ENCODE measurements at regions not wholly inside any gene's neighbourhood (a gene's known extent, or its start where the extent isn't known, plus 50 kb on each side); places are given as distances from the start of the nearest gene placed in this dataset.
A peak's percentile ranks its signal among the peaks of the same experiment; 100 is the strongest.

DNA sequence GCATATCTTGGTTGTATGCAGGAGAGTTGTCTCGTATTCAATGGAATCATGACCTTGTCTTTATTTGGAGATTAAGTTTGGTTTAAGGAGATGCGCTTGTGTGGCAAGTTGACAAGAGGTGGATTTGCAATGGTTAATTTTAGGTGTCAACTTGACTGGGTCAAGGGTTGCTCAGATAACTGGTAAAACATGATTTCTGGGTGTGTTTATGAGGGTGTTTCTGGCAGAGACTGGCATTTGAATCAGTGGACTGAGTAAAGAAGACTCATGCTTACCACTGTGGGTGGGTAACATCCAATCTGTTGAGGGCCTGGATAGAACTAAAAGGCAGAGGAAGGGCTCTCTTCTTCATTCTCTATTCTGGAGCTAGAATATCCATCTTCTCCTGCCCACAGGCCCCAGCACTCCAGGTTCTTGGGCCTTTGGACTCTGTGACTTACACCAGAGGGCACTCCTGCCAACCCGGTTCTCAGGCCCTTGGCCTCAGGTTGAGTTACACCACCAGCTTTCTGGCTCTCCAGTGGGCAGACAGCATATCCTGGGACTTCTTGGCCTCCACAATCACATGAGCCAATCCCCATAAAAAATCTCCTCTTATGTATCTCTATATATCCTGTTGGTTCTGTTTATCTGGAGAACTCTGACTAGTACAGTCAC is 141.5 kb upstream of the ARID2 start:
- TF ChIP-seq, protein P1, sequence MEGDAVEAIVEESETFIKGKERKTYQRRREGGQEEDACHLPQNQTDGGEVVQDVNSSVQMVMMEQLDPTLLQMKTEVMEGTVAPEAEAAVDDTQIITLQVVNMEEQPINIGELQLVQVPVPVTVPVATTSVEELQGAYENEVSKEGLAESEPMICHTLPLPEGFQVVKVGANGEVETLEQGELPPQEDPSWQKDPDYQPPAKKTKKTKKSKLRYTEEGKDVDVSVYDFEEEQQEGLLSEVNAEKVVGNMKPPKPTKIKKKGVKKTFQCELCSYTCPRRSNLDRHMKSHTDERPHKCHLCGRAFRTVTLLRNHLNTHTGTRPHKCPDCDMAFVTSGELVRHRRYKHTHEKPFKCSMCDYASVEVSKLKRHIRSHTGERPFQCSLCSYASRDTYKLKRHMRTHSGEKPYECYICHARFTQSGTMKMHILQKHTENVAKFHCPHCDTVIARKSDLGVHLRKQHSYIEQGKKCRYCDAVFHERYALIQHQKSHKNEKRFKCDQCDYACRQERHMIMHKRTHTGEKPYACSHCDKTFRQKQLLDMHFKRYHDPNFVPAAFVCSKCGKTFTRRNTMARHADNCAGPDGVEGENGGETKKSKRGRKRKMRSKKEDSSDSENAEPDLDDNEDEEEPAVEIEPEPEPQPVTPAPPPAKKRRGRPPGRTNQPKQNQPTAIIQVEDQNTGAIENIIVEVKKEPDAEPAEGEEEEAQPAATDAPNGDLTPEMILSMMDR (IDR thresholded peaks at IDR 0.05; ENCODE audit: low read depth, low read length): peak; percentile 11; the same call in 1 of the 2 replicates
- TF ChIP-seq EZH2phosphoT487 (IDR thresholded peaks at IDR 0.05; ENCODE audit: low read depth): no peak
